ENCODE measurements at regions not wholly inside any gene's neighbourhood (a gene's known extent, or its start where the extent isn't known, plus 50 kb on each side); places are given as distances from the start of the nearest gene placed in this dataset.

GRCh38 chr5:171599957-171600612 is 180.6 kb downstream of the FGF18 start:
- H2AK5ac ChIP-seq (ENCODE audit: low read depth, low read length): no peak overlapping the region
- no peak overlapping the region for H3K23ac ChIP-seq (ENCODE audit: insufficient read length)
- H3K79me2 ChIP-seq (ENCODE audit: control insufficient read depth in 1 of 2, insufficient read depth in 2 of 2, low read length in 2 of 2): no peaks in the 10 kb centered on the region
- no peak overlapping the region for H2BK5ac ChIP-seq (ENCODE audit: low read depth, low read length)
- DNase-seq (ENCODE audit: low read depth in 1 of 2, low spot score in 2 of 2) (no peak), FAIRE-seq (no peak)
- POLR2A ChIA-PET (ENCODE audit: partially characterized antibody): interaction anchor here (1.3 kb wide), 1 partner anchor 10 kb away, joined by 3 read pairs; no protein-coding TSS in a partner anchor
- no peak overlapping the region for H3K4ac ChIP-seq (replicated peaks; ENCODE audit: insufficient read length, low read depth, low read length)
- H3K27ac ChIP-seq (ENCODE audit: low read depth, low read length): no peak overlapping the region
- no peak overlapping the region for H3K56ac ChIP-seq (replicated peaks; ENCODE audit: insufficient read length, low read depth, low read length)
- no peak overlapping the region for H3K4me2 ChIP-seq (ENCODE audit: insufficient read depth in 1 of 2, low read depth in 2 of 2, low read length in 2 of 2)
- H3K23me2 ChIP-seq (ENCODE audit: low read depth, low read length): peaks cover 6% of the 10 kb centered on the region; the same call in 1 of the 2 replicates
- H4K8ac ChIP-seq (ENCODE audit: extremely low read depth, insufficient read depth, low read length): no peak overlapping the region
- H3K4me1 ChIP-seq (replicated peaks in 1 of 4; ENCODE audit: control insufficient read depth in 3 of 4, insufficient read depth in 4 of 4, low read length in 3 of 4): peaks cover 0 to 6% (median 0%) of the 10 kb centered on the region in 4 experiments; a peak in 1 of 7 replicates
- no peak overlapping the region for H4K91ac ChIP-seq (replicated peaks; ENCODE audit: insufficient read length, low read length)
- H3K4me3 ChIP-seq (ENCODE audit: extremely low read depth in 1 of 4, insufficient read depth in 2 of 4, low read depth in 3 of 4, low read length in 4 of 4): no peak overlapping the region
- WGBS, 2 experiments (ENCODE audit: extremely low coverage in 1 of 2, insufficient coverage in 1 of 2, insufficient read length in 1 of 2, insufficient replicate concordance in 2 of 2, low coverage in 1 of 2, low lambda C conversion rate in 2 of 2, missing lambda C conversion rate in 1 of 2): 85% methylated on average over 7 of the region's 7 CpGs; no CpG with 5 or more reads in 1 of the 2 experiments
- no peaks in the 10 kb centered on the region; a peak in 1 of 7 replicates for H3K27me3 ChIP-seq (replicated peaks in 1 of 4; ENCODE audit: control insufficient read depth in 3 of 4, extremely low read depth in 1 of 4, insufficient read depth in 3 of 4, low read length in 3 of 4)
- no peak overlapping the region for H2BK120ac ChIP-seq (replicated peaks; ENCODE audit: low read depth, low read length)
- H4K20me1 ChIP-seq (replicated peaks in 1 of 2; ENCODE audit: control insufficient read depth in 1 of 2, insufficient read depth in 2 of 2, low read length in 2 of 2): peaks cover 0 to 2% of the 10 kb centered on the region in 2 experiments
- H3K18ac ChIP-seq (ENCODE audit: extremely low read depth, low read length): no peak overlapping the region
- H3K9me3 ChIP-seq (ENCODE audit: insufficient read depth in 2 of 2, low read depth in 1 of 2, low read length in 1 of 2): no peaks in the 10 kb centered on the region
- no peaks in the 10 kb centered on the region for H3K79me1 ChIP-seq (ENCODE audit: low read depth, low read length)
- H4K5ac ChIP-seq (ENCODE audit: insufficient read length, low read depth, low read length): no peak overlapping the region
- H2BK12ac ChIP-seq (ENCODE audit: low read depth, low read length): no peak overlapping the region
- H2BK20ac ChIP-seq (ENCODE audit: low read length): no peak overlapping the region
- no peak overlapping the region for H3K9ac ChIP-seq (replicated peaks in 1 of 4; ENCODE audit: extremely low read depth in 1 of 4, low read depth in 3 of 4, low read length in 3 of 4)
- no peak overlapping the region for H2BK15ac ChIP-seq (ENCODE audit: low read length)
- CTCF ChIA-PET (ENCODE audit: partially characterized antibody): interaction anchor here (0.6 to 2.1 kb wide), 8 partner anchors 10 to 439 kb away, joined by 3 to 10 read pairs (median 4); no protein-coding TSS in a partner anchor
- no peak overlapping the region for H2AFZ ChIP-seq (ENCODE audit: low read length)
- no peaks in the 10 kb centered on the region for H3K36me3 ChIP-seq (ENCODE audit: control insufficient read depth in 2 of 4, insufficient read depth in 4 of 4, low read length in 3 of 4)
- H3K14ac ChIP-seq (ENCODE audit: insufficient read length): no peak overlapping the region
- TF ChIP-seq GTF2F1 (IDR thresholded peaks at IDR 0.05; ENCODE audit: borderline replicate concordance, low read depth, low read length) (no peak), KDM5A (IDR thresholded peaks at IDR 0.05; ENCODE audit: low read length) (no peak), CTCF (IDR thresholded peaks at IDR 0.05; ENCODE audit: control extremely low read depth in 1 of 3, insufficient read depth in 1 of 3, low read depth in 1 of 3, low read length in 3 of 3) (no peak), CHD1 (IDR thresholded peaks at IDR 0.05; ENCODE audit: low read depth, low read length) (no peak), SIN3A (conservative IDR thresholded peaks at IDR 0.05 in 1 of 2, IDR thresholded peaks at IDR 0.05 in 1 of 2; ENCODE audit: low read depth in 1 of 2, low read length in 2 of 2) (no peak), POLR2AphosphoS5 (IDR thresholded peaks at IDR 0.05; ENCODE audit: low read depth, low read length) (no peak), SRF (IDR thresholded peaks at IDR 0.05; ENCODE audit: low read depth, low read length) (no peak), CEBPB (IDR thresholded peaks at IDR 0.05; ENCODE audit: low read depth, low read length) (no peak), KDM1A (IDR thresholded peaks at IDR 0.05; ENCODE audit: borderline replicate concordance, low read length) (no peak), JUND (IDR thresholded peaks at IDR 0.05; ENCODE audit: low read length) (no peak), SUZ12 (IDR thresholded peaks at IDR 0.05; ENCODE audit: low read length) (no peak)

Measured in H1 (cell line).